ENCODE measurements at regions not wholly inside any gene's neighbourhood (a gene's known extent, or its start where the extent isn't known, plus 50 kb on each side); places are given as distances from the start of the nearest gene placed in this dataset.

DNA sequence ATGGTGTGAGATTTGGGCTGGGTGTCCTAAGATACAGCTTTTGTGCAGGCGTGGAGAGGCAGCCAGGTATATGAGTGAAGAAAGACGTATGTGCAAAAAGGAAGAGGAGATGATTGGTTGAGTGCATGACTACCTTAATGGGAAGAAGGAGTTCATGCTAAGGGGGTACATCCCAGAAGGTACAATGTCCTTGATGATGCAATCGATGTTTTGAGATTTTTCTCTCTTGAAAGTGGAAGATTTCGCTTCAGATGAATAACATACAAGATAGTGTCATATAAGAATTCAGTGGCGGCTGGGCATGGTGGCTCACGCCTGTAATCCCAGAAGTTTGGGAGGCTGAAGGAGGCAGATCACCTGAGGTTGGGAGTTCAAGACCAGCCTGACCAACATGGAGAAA is 357.1 kb downstream of the KLF12 start:
- TF ChIP-seq EZH2 (IDR thresholded peaks at IDR 0.05) (no peak), POLR2AphosphoS5 (IDR thresholded peaks at IDR 0.05; ENCODE audit: borderline replicate concordance, low read depth, low read length) (no peak), FOXP2 (optimal IDR thresholded peaks at IDR 0.05; ENCODE audit: control extremely low read depth, extremely low read length, insufficient read depth) (no peak)

Data from SK-N-MC (cell line).